Right ventricle myocardium superior (tissue), 1 donor: ENCODE measurements at regions not wholly inside any gene's neighbourhood (a gene's known extent, or its start where the extent isn't known, plus 50 kb on each side); places are given as distances from the start of the nearest gene placed in this dataset.
"Not testable (repeated sequence)": the region's sequence is repeated elsewhere in the genome, so short reads cannot be mapped to it uniquely, and the experiment has no call there.

Experiments used
- ATAC-seq: fragments of 200-7000 bp; cut with Tn5 transposase; one replicate; pipeline ENCODE4 v1.9.1; 2020; ENCODE audit warnings: mild to moderate bottlenecking; ENCODE audit not compliant: poor library complexity
- DNase-seq: peaks from one replicate; pipeline ENCODE4 v3.0.0-alpha.2; 2020
- intact Hi-C: fragments of 100-400 bp; cut with DNase I; formaldehyde crosslinking; loops from one replicate; pipeline ENCODE4 v1.11.2; 2022
- donor health status: DM: no; HTN: yes; CAD: no; lungs with severe emphysema.

- DNase-seq, result no peak
- intact Hi-C loops, result loop anchor here (5.0 to 10.0 kb wide), 2 partner anchors 933 to 1646 kb away; no protein-coding TSS in a partner anchor
- ATAC-seq, result no peak
Measured at GRCh38 chr5:163569284-163569683, 63.9 kb downstream of the MAT2B start.

GRCh38 chr5:163571744-163572143, 66.3 kb downstream of the MAT2B start:
- intact Hi-C loops, result no loop called here

GRCh38 chr5:163574472-163575440, 69.3 kb downstream of the MAT2B start:
- ATAC-seq (no peak), DNase-seq (no peak)
- intact Hi-C loops, result no loop called here

More at GRCh38 chr5:163571744-163572143, 66.3 kb downstream of the MAT2B start:
- ATAC-seq (no peak), DNase-seq (no peak)

GRCh38 chr5:163578652-163579051, 73.2 kb downstream of the MAT2B start:
- ATAC-seq, result no peak
- intact Hi-C loops, result no loop called here
- no peak for DNase-seq

GRCh38 chr5:163579729-163580128, 74.3 kb downstream of the MAT2B start:
- ATAC-seq, result no peak

GRCh38 chr5:163580516-163580915, 75.1 kb downstream of the MAT2B start:
- intact Hi-C loops, result no loop called here
- ATAC-seq (no peak), DNase-seq (no peak)

More at GRCh38 chr5:163579729-163580128, 74.3 kb downstream of the MAT2B start:
- no peak for DNase-seq
- intact Hi-C loops, result no loop called here

GRCh38 chr5:163583491-163584153, 78.2 kb downstream of the MAT2B start:
- intact Hi-C loops, DNase-seq, ATAC-seq: not testable (repeated sequence)

GRCh38 chr5:163585206-163585605, 79.8 kb downstream of the MAT2B start:
- ATAC-seq (no peak), DNase-seq (no peak)
- intact Hi-C loops, result no loop called here

GRCh38 chr5:163586531-163586956, 81.1 kb downstream of the MAT2B start:
- intact Hi-C loops, result no loop called here
- no peak for DNase-seq

GRCh38 chr5:163594951-163595350, 89.5 kb downstream of the MAT2B start:
- intact Hi-C loops, result no loop called here
- DNase-seq (no peak), ATAC-seq (no peak)

More at GRCh38 chr5:163586531-163586956, 81.1 kb downstream of the MAT2B start:
- ATAC-seq, result no peak

GRCh38 chr5:163595932-163596607, 90.7 kb downstream of the MAT2B start:
- DNase-seq (no peak), ATAC-seq (no peak)
- intact Hi-C loops, result no loop called here

- intact Hi-C loops, result no loop called here
- ATAC-seq (no peak), DNase-seq (no peak)
Measured at GRCh38 chr5:163596608-163597315, 91.3 kb downstream of the MAT2B start.

GRCh38 chr5:163604013-163604412, 98.6 kb downstream of the MAT2B start:
- DNase-seq (no peak), ATAC-seq (no peak)
- intact Hi-C loops, result no loop called here

GRCh38 chr5:163607256-163607655, 101.8 kb downstream of the MAT2B start:
- intact Hi-C loops, result no loop called here
- DNase-seq (no peak), ATAC-seq (no peak)

GRCh38 chr5:163608621-163609020, 103.2 kb downstream of the MAT2B start:
- DNase-seq (no peak), ATAC-seq (no peak)
- intact Hi-C loops, result no loop called here

GRCh38 chr5:163609910-163610309, 104.5 kb downstream of the MAT2B start:
- ATAC-seq, result no peak
- intact Hi-C loops, result no loop called here
- no peak for DNase-seq

- intact Hi-C loops, result no loop called here
- DNase-seq (no peak), ATAC-seq (no peak)
Measured at GRCh38 chr5:163612358-163613149, 107.1 kb downstream of the MAT2B start.

GRCh38 chr5:163613150-163613442, 107.7 kb downstream of the MAT2B start:
- ATAC-seq, result no peak
- no peak for DNase-seq
- intact Hi-C loops, result no loop called here
